ENCODE measurements at regions not wholly inside any gene's neighbourhood (a gene's known extent, or its start where the extent isn't known, plus 50 kb on each side); places are given as distances from the start of the nearest gene placed in this dataset.

GRCh38 chr5:33328818-33329217, 111.9 kb upstream of the TARS1 start:
- Mint-ChIP-seq H3K4me3 (no peak overlapping the region), H3K4me1 (no peaks in the 10 kb centered on the region), H3K36me3 (ENCODE audit: low read depth) (no peaks in the 10 kb centered on the region), H3K9me3 (no peaks in the 10 kb centered on the region), H3K27ac (no peak overlapping the region), H3K27me3 (ENCODE audit: insufficient read depth) (no peaks in the 10 kb centered on the region)
- H3K4me1 ChIP-seq (ENCODE audit: control insufficient read depth, insufficient read depth, low read length) = no peaks in the 10 kb centered on the region
- no peaks in the 10 kb centered on the region for H3K36me3 ChIP-seq (ENCODE audit: control insufficient read depth, insufficient read depth, low read length)
- no peaks in the 10 kb centered on the region for H3K27me3 ChIP-seq (ENCODE audit: control insufficient read depth, insufficient read depth, low read length, poor library complexity, severe bottlenecking)
- H3K9ac ChIP-seq (ENCODE audit: extremely low read depth, low read length, poor library complexity, severe bottlenecking) = no peak overlapping the region
- DNase-seq = no peak
- no peaks in the 10 kb centered on the region for H3K9me3 ChIP-seq (ENCODE audit: control insufficient read depth, low read length)
- no peak overlapping the region for H3K4me3 ChIP-seq (ENCODE audit: low read length)
- no peak overlapping the region for H3K27ac ChIP-seq (ENCODE audit: low read depth, low read length)
- no peak for TF ChIP-seq CTCF (conservative IDR thresholded peaks at IDR 0.05)
- 100% methylated on average over 1 of the region's 1 CpG; no CpG with 5 or more reads in 1 of the 2 experiments for WGBS, 2 experiments (ENCODE audit: insufficient coverage in 1 of 2, insufficient read length in 1 of 2)

- no peaks in the 10 kb centered on the region for H3K36me3 Mint-ChIP-seq (ENCODE audit: low read depth)
- no peak for DNase-seq
- H3K27me3 Mint-ChIP-seq (ENCODE audit: insufficient read depth) = no peaks in the 10 kb centered on the region
- H3K36me3 ChIP-seq (ENCODE audit: control insufficient read depth, insufficient read depth, low read length) = no peaks in the 10 kb centered on the region
- no peak overlapping the region for H3K27ac ChIP-seq (ENCODE audit: low read depth, low read length)
- no peak overlapping the region for H3K27ac Mint-ChIP-seq
- no peak overlapping the region for H3K4me3 Mint-ChIP-seq
- no peaks in the 10 kb centered on the region for H3K9me3 ChIP-seq (ENCODE audit: control insufficient read depth, low read length)
- H3K4me1 Mint-ChIP-seq = no peaks in the 10 kb centered on the region
- no peaks in the 10 kb centered on the region for H3K27me3 ChIP-seq (ENCODE audit: control insufficient read depth, insufficient read depth, low read length, poor library complexity, severe bottlenecking)
- WGBS, 2 experiments (ENCODE audit: insufficient coverage in 1 of 2, insufficient read length in 1 of 2) = 50 to 89% methylated on average over 1 of the region's 1 CpG
- H3K9me3 Mint-ChIP-seq = no peaks in the 10 kb centered on the region
- H3K4me1 ChIP-seq (ENCODE audit: control insufficient read depth, insufficient read depth, low read length) = no peaks in the 10 kb centered on the region
- TF ChIP-seq CTCF (conservative IDR thresholded peaks at IDR 0.05) = no peak
- H3K4me3 ChIP-seq (ENCODE audit: low read length) = no peak overlapping the region
- H3K9ac ChIP-seq (ENCODE audit: extremely low read depth, low read length, poor library complexity, severe bottlenecking) = no peak overlapping the region
These were observed 110.9 kb upstream of the TARS1 start for GRCh38 chr5:33329891-33330290.

GRCh38 chr5:33330426-33330825, 110.3 kb upstream of the TARS1 start:
- Histone ChIP-seq H3K9ac (ENCODE audit: extremely low read depth, low read length, poor library complexity, severe bottlenecking) (no peak overlapping the region), H3K4me3 (ENCODE audit: low read length) (no peak overlapping the region), H3K36me3 (ENCODE audit: control insufficient read depth, insufficient read depth, low read length) (no peaks in the 10 kb centered on the region), H3K4me1 (ENCODE audit: control insufficient read depth, insufficient read depth, low read length) (no peaks in the 10 kb centered on the region), H3K27me3 (ENCODE audit: control insufficient read depth, insufficient read depth, low read length, poor library complexity, severe bottlenecking) (no peaks in the 10 kb centered on the region), H3K27ac (ENCODE audit: low read depth, low read length) (no peak overlapping the region), H3K9me3 (ENCODE audit: control insufficient read depth, low read length) (no peaks in the 10 kb centered on the region)
- no peaks in the 10 kb centered on the region for H3K27me3 Mint-ChIP-seq (ENCODE audit: insufficient read depth)
- H3K4me1 Mint-ChIP-seq = no peaks in the 10 kb centered on the region
- 88 to 100% methylated on average over 2 to 3 of the region's 3 CpGs for WGBS, 2 experiments (ENCODE audit: insufficient coverage in 1 of 2, insufficient read length in 1 of 2)
- H3K27ac Mint-ChIP-seq = no peak overlapping the region
- H3K9me3 Mint-ChIP-seq = no peaks in the 10 kb centered on the region
- TF ChIP-seq CTCF (conservative IDR thresholded peaks at IDR 0.05) = no peak
- no peaks in the 10 kb centered on the region for H3K36me3 Mint-ChIP-seq (ENCODE audit: low read depth)
- no peak overlapping the region for H3K4me3 Mint-ChIP-seq
- no peak for DNase-seq
